HG02840 (cell line): ENCODE measurements at regions not wholly inside any gene's neighbourhood (a gene's known extent, or its start where the extent isn't known, plus 50 kb on each side); places are given as distances from the start of the nearest gene placed in this dataset.
"Not testable (repeated sequence)": the region's sequence is repeated elsewhere in the genome, so short reads cannot be mapped to it uniquely, and the experiment has no call there.

Experiments
- ATAC-seq: cut with Tn5 transposase; IDR thresholded peaks from one replicate; pipeline ENCODE4 v1.9.1; 2021; ENCODE audit warnings: mild to moderate bottlenecking, moderate library complexity, moderate number of reproducible peaks; ENCODE audit not compliant: unreplicated experiment, low FRiP score

- ATAC-seq = no peak
Observed at GRCh38 chr3:152574461-152575079, 260.4 kb upstream of the P2RY1 start.

GRCh38 chr3:152578769-152579168 lies 256.2 kb upstream of the P2RY1 start:
- no peak for ATAC-seq

GRCh38 chr3:152581951-152582350 lies 253.0 kb upstream of the P2RY1 start:
- ATAC-seq = no peak

- no peak for ATAC-seq
Observed at GRCh38 chr3:152583963-152584362, 251.0 kb upstream of the P2RY1 start.

- no peak for ATAC-seq
Observed at GRCh38 chr3:152586974-152587373, 248.0 kb upstream of the P2RY1 start.

GRCh38 chr3:152587861-152588260 lies 247.1 kb upstream of the P2RY1 start:
- ATAC-seq = no peak

- no peak for ATAC-seq
Observed at GRCh38 chr3:152589644-152590043, 245.3 kb upstream of the P2RY1 start.

GRCh38 chr3:152591515-152591914 lies 243.4 kb upstream of the P2RY1 start:
- ATAC-seq = no peak

GRCh38 chr3:152593242-152593641 lies 241.7 kb upstream of the P2RY1 start:
- ATAC-seq = no peak

- ATAC-seq = peak; percentile 99
Observed at GRCh38 chr3:152595975-152596821, 238.7 kb upstream of the P2RY1 start.

GRCh38 chr3:152596832-152597231 lies 238.1 kb upstream of the P2RY1 start:
- not testable (repeated sequence) for ATAC-seq

GRCh38 chr3:152606146-152606545 lies 228.8 kb upstream of the P2RY1 start:
- ATAC-seq = no peak

GRCh38 chr3:152607179-152607578 lies 227.8 kb upstream of the P2RY1 start:
- ATAC-seq = no peak

- ATAC-seq = no peak
Observed at GRCh38 chr3:152608696-152609594, 226.0 kb upstream of the P2RY1 start.

- ATAC-seq = no peak
Observed at GRCh38 chr3:152609891-152610290, 225.0 kb upstream of the P2RY1 start.

GRCh38 chr3:152610622-152611021 lies 224.3 kb upstream of the P2RY1 start:
- ATAC-seq = no peak

- ATAC-seq = no peak
Observed at GRCh38 chr3:152611905-152612304, 223.0 kb upstream of the P2RY1 start.

GRCh38 chr3:152613851-152614250 lies 221.1 kb upstream of the P2RY1 start:
- no peak for ATAC-seq

- no peak for ATAC-seq
Observed at GRCh38 chr3:152615681-152616080, 219.2 kb upstream of the P2RY1 start.

- no peak for ATAC-seq
Observed at GRCh38 chr3:152617609-152618008, 217.3 kb upstream of the P2RY1 start.

GRCh38 chr3:152618529-152618928 lies 216.4 kb upstream of the P2RY1 start:
- ATAC-seq = no peak
